ENCODE measurements at regions not wholly inside any gene's neighbourhood (a gene's known extent, or its start where the extent isn't known, plus 50 kb on each side); places are given as distances from the start of the nearest gene placed in this dataset.
A peak's percentile ranks its signal among the peaks of the same experiment; 100 is the strongest.

GRCh38 chr4:41429280-41429669, 108.7 kb upstream of the LIMCH1 start:
- Histone ChIP-seq H3K79me2 (ENCODE audit: insufficient read depth) (no peaks in the 10 kb centered on the region), H3K9ac (no peak overlapping the region), H4K20me1 (ENCODE audit: insufficient read depth) (no peaks in the 10 kb centered on the region), H3K27ac (no peak overlapping the region), H3K4me3 (no peak overlapping the region), H3K9me3 (ENCODE audit: low read depth) (no peaks in the 10 kb centered on the region), H3K4me1 (ENCODE audit: insufficient read depth) (peaks cover 15% of the 10 kb centered on the region), H3K9me2 (ENCODE audit: insufficient read depth) (no peaks in the 10 kb centered on the region), H3K27me3 (replicated peaks; ENCODE audit: insufficient read depth) (no peaks in the 10 kb centered on the region), H3F3A (ENCODE audit: insufficient read depth) (no peaks in the 10 kb centered on the region), H3K36me3 (ENCODE audit: low read depth) (no peaks in the 10 kb centered on the region), H2AFZ (no peak overlapping the region), H3K4me2 (ENCODE audit: unreplicated experiment) (no peak overlapping the region)
- 28 to 30% methylated on average over 5 of the region's 5 CpGs for WGBS, 2 experiments (ENCODE audit: low coverage in 1 of 2, low lambda C conversion rate in 2 of 2, missing lambda C conversion rate in 2 of 2)
- in situ Hi-C loops (cut with MboI) = no loop called here
- no peak for DNase-seq
- no peak for TF ChIP-seq EZH2phosphoT487 (IDR thresholded peaks at IDR 0.05; ENCODE audit: insufficient read depth, low read depth)
- TF ChIP-seq EZH2 (IDR thresholded peaks at IDR 0.05; ENCODE audit: insufficient read depth, poor library complexity, severe bottlenecking) = no peak

- 0 out of 2 replicates have a peak overlapping the region, but pooled peaks have one; percentile 1 for H3K27ac ChIP-seq
- H3K4me1 ChIP-seq (ENCODE audit: insufficient read depth) = peaks cover 15% of the 10 kb centered on the region
- no peaks in the 10 kb centered on the region for H3F3A ChIP-seq (ENCODE audit: insufficient read depth)
- no peaks in the 10 kb centered on the region for H4K20me1 ChIP-seq (ENCODE audit: insufficient read depth)
- no peak overlapping the region for H3K4me3 ChIP-seq
- in situ Hi-C loops (cut with MboI) = no loop called here
- no peak overlapping the region for H2AFZ ChIP-seq
- H3K27me3 ChIP-seq (replicated peaks; ENCODE audit: insufficient read depth) = no peaks in the 10 kb centered on the region
- H3K4me2 ChIP-seq (ENCODE audit: unreplicated experiment) = no peak overlapping the region
- H3K9me3 ChIP-seq (ENCODE audit: low read depth) = no peaks in the 10 kb centered on the region
- H3K9ac ChIP-seq = no peak overlapping the region
- H3K79me2 ChIP-seq (ENCODE audit: insufficient read depth) = no peaks in the 10 kb centered on the region
- DNase-seq = peak; percentile 31
- no peaks in the 10 kb centered on the region for H3K36me3 ChIP-seq (ENCODE audit: low read depth)
- 21 to 32% methylated on average over 1 of the region's 1 CpG for WGBS, 2 experiments (ENCODE audit: low coverage in 1 of 2, low lambda C conversion rate in 2 of 2, missing lambda C conversion rate in 2 of 2)
- no peaks in the 10 kb centered on the region for H3K9me2 ChIP-seq (ENCODE audit: insufficient read depth)
- TF ChIP-seq EZH2 (IDR thresholded peaks at IDR 0.05; ENCODE audit: insufficient read depth, poor library complexity, severe bottlenecking) = no peak
- TF ChIP-seq EZH2phosphoT487 (IDR thresholded peaks at IDR 0.05; ENCODE audit: insufficient read depth, low read depth) = no peak
Observed at GRCh38 chr4:41430792-41431191, 107.2 kb upstream of the LIMCH1 start.

GRCh38 chr4:41431276-41431675, 106.7 kb upstream of the LIMCH1 start:
- no peak for TF ChIP-seq EZH2 (IDR thresholded peaks at IDR 0.05; ENCODE audit: insufficient read depth, poor library complexity, severe bottlenecking)
- no peak for TF ChIP-seq EZH2phosphoT487 (IDR thresholded peaks at IDR 0.05; ENCODE audit: insufficient read depth, low read depth)
- Histone ChIP-seq H3K9me3 (ENCODE audit: low read depth) (no peaks in the 10 kb centered on the region), H3K4me3 (no peak overlapping the region), H3F3A (ENCODE audit: insufficient read depth) (no peaks in the 10 kb centered on the region), H3K4me1 (ENCODE audit: insufficient read depth) (peaks cover 15% of the 10 kb centered on the region), H3K27me3 (replicated peaks; ENCODE audit: insufficient read depth) (no peaks in the 10 kb centered on the region), H3K79me2 (ENCODE audit: insufficient read depth) (no peaks in the 10 kb centered on the region), H2AFZ (no peak overlapping the region), H3K27ac (no peak overlapping the region), H3K9me2 (ENCODE audit: insufficient read depth) (no peaks in the 10 kb centered on the region), H4K20me1 (ENCODE audit: insufficient read depth) (no peaks in the 10 kb centered on the region), H3K36me3 (ENCODE audit: low read depth) (no peaks in the 10 kb centered on the region), H3K4me2 (ENCODE audit: unreplicated experiment) (no peak overlapping the region), H3K9ac (no peak overlapping the region)
- DNase-seq = no peak
- WGBS, 2 experiments (ENCODE audit: low coverage in 1 of 2, low lambda C conversion rate in 2 of 2, missing lambda C conversion rate in 2 of 2) = 83 to 90% methylated on average over 1 of the region's 1 CpG
- in situ Hi-C loops (cut with MboI) = no loop called here

- WGBS, 2 experiments (ENCODE audit: low coverage in 1 of 2, low lambda C conversion rate in 2 of 2, missing lambda C conversion rate in 2 of 2) = 79 to 89% methylated on average over 2 of the region's 2 CpGs
- H3K79me2 ChIP-seq (ENCODE audit: insufficient read depth) = no peaks in the 10 kb centered on the region
- no peak overlapping the region for H3K4me3 ChIP-seq
- H3K4me2 ChIP-seq (ENCODE audit: unreplicated experiment) = peak overlapping the region; percentile 20
- H3K27ac ChIP-seq = no peak overlapping the region
- H3F3A ChIP-seq (ENCODE audit: insufficient read depth) = no peaks in the 10 kb centered on the region
- no peak for DNase-seq
- H3K36me3 ChIP-seq (ENCODE audit: low read depth) = no peaks in the 10 kb centered on the region
- in situ Hi-C loops (cut with MboI) = no loop called here
- no peaks in the 10 kb centered on the region for H3K9me3 ChIP-seq (ENCODE audit: low read depth)
- H3K4me1 ChIP-seq (ENCODE audit: insufficient read depth) = peaks cover 15% of the 10 kb centered on the region
- no peaks in the 10 kb centered on the region for H3K27me3 ChIP-seq (replicated peaks; ENCODE audit: insufficient read depth)
- H4K20me1 ChIP-seq (ENCODE audit: insufficient read depth) = no peaks in the 10 kb centered on the region
- H2AFZ ChIP-seq = no peak overlapping the region
- no peak for TF ChIP-seq EZH2 (IDR thresholded peaks at IDR 0.05; ENCODE audit: insufficient read depth, poor library complexity, severe bottlenecking)
- TF ChIP-seq EZH2phosphoT487 (IDR thresholded peaks at IDR 0.05; ENCODE audit: insufficient read depth, low read depth) = no peak
- H3K9ac ChIP-seq = no peak overlapping the region
- no peaks in the 10 kb centered on the region for H3K9me2 ChIP-seq (ENCODE audit: insufficient read depth)
Observed at GRCh38 chr4:41432219-41432618, 105.7 kb upstream of the LIMCH1 start.

GRCh38 chr4:41432881-41433280, 105.1 kb upstream of the LIMCH1 start:
- Histone ChIP-seq H3K4me3 (no peak overlapping the region), H3K4me2 (ENCODE audit: unreplicated experiment) (peak overlapping the region; percentile 20), H4K20me1 (ENCODE audit: insufficient read depth) (no peaks in the 10 kb centered on the region), H3K36me3 (ENCODE audit: low read depth) (no peaks in the 10 kb centered on the region), H3K27me3 (replicated peaks; ENCODE audit: insufficient read depth) (no peaks in the 10 kb centered on the region), H3K9ac (no peak overlapping the region), H3K27ac (peak overlapping the region; percentile 18), H3K79me2 (ENCODE audit: insufficient read depth) (no peaks in the 10 kb centered on the region), H3K9me2 (ENCODE audit: insufficient read depth) (no peaks in the 10 kb centered on the region), H3K9me3 (ENCODE audit: low read depth) (no peaks in the 10 kb centered on the region), H3F3A (ENCODE audit: insufficient read depth) (no peaks in the 10 kb centered on the region), H3K4me1 (ENCODE audit: insufficient read depth) (peaks cover 15% of the 10 kb centered on the region), H2AFZ (no peak overlapping the region)
- no peak for TF ChIP-seq EZH2 (IDR thresholded peaks at IDR 0.05; ENCODE audit: insufficient read depth, poor library complexity, severe bottlenecking)
- in situ Hi-C loops (cut with MboI) = no loop called here
- peak; percentile 74 for DNase-seq
- WGBS, 2 experiments (ENCODE audit: low coverage in 1 of 2, low lambda C conversion rate in 2 of 2, missing lambda C conversion rate in 2 of 2) = 14 to 16% methylated on average over 5 of the region's 5 CpGs
